Activated CD4-positive, alpha-beta T cell treated with anti-CD3 and anti-CD28 coated beads for 1 hour (primary cell): ENCODE measurements at regions not wholly inside any gene's neighbourhood (a gene's known extent, or its start where the extent isn't known, plus 50 kb on each side); places are given as distances from the start of the nearest gene placed in this dataset.
"Not testable (repeated sequence)": the region's sequence is repeated elsewhere in the genome, so short reads cannot be mapped to it uniquely, and the experiment has no call there.

ENCODE experiments used
- DNase-seq: peaks from one replicate; pipeline ENCODE4 v3.0.0-alpha.2; 2020

- not testable (repeated sequence) for DNase-seq
Observed at GRCh38 chr15:22134941-22135566, 54.7 kb downstream of the OR4M2 start.

GRCh38 chr15:22137572-22137971 is 57.2 kb downstream of the OR4M2 start:
- DNase-seq: not testable (repeated sequence)

GRCh38 chr15:22141106-22141505 is 60.8 kb downstream of the OR4M2 start:
- not testable (repeated sequence) for DNase-seq

- DNase-seq: not testable (repeated sequence)
Observed at GRCh38 chr15:22148109-22148508, 67.8 kb downstream of the OR4M2 start.

- DNase-seq: not testable (repeated sequence)
Observed at GRCh38 chr15:22158243-22158642, 77.9 kb downstream of the OR4M2 start.

- DNase-seq: not testable (repeated sequence)
Observed at GRCh38 chr15:22160283-22160682, 80.0 kb downstream of the OR4M2 start.

- not testable (repeated sequence) for DNase-seq
Observed at GRCh38 chr15:22160741-22161140, 80.4 kb downstream of the OR4M2 start.

- DNase-seq: not testable (repeated sequence)
Observed at GRCh38 chr15:22161398-22161797, 81.1 kb downstream of the OR4M2 start.

- DNase-seq: not testable (repeated sequence)
Observed at GRCh38 chr15:22163715-22164114, 83.4 kb downstream of the OR4M2 start.

- DNase-seq: peak; percentile 6
Observed at GRCh38 chr15:22167521-22167920, 87.2 kb downstream of the OR4M2 start.

GRCh38 chr15:22173029-22173998 is 93.0 kb downstream of the OR4M2 start:
- not testable (repeated sequence) for DNase-seq

- DNase-seq: not testable (repeated sequence)
Observed at GRCh38 chr15:22174088-22174487, 93.8 kb downstream of the OR4M2 start.

- not testable (repeated sequence) for DNase-seq
Observed at GRCh38 chr15:22177965-22178364, 97.6 kb downstream of the OR4M2 start.

GRCh38 chr15:22178438-22178837 is 98.1 kb downstream of the OR4M2 start:
- DNase-seq: not testable (repeated sequence)

- not testable (repeated sequence) for DNase-seq
Observed at GRCh38 chr15:22179043-22179442, 98.7 kb downstream of the OR4M2 start.

- not testable (repeated sequence) for DNase-seq
Observed at GRCh38 chr15:22180611-22181010, 100.3 kb downstream of the OR4M2 start.

GRCh38 chr15:22184678-22185077 is 104.4 kb downstream of the OR4M2 start:
- DNase-seq: not testable (repeated sequence)

GRCh38 chr15:22186846-22187532 is 106.7 kb downstream of the OR4M2 start:
- DNase-seq: not testable (repeated sequence)

GRCh38 chr15:22191818-22192217 is 111.5 kb downstream of the OR4M2 start:
- not testable (repeated sequence) for DNase-seq

- DNase-seq: not testable (repeated sequence)
Observed at GRCh38 chr15:22194739-22195617, 114.7 kb downstream of the OR4M2 start.

GRCh38 chr15:22196423-22196822 is 116.1 kb downstream of the OR4M2 start:
- not testable (repeated sequence) for DNase-seq

GRCh38 chr15:22200417-22200816 is 120.1 kb downstream of the OR4M2 start:
- DNase-seq: not testable (repeated sequence)
